ENCODE measurements at regions not wholly inside any gene's neighbourhood (a gene's known extent, or its start where the extent isn't known, plus 50 kb on each side); places are given as distances from the start of the nearest gene placed in this dataset.

GRCh38 chr2:122966461-122966860 is 1058.6 kb upstream of the CNTNAP5 start:
- H3K27ac ChIP-seq (replicated peaks) = no peak overlapping the region
- H3K4me3 ChIP-seq (replicated peaks; ENCODE audit: insufficient read depth, low read length) = no peak overlapping the region
- H3K27me3 ChIP-seq (ENCODE audit: insufficient read depth, poor library complexity, severe bottlenecking) = no peaks in the 10 kb centered on the region
- DNase-seq (ENCODE audit: low read depth in 1 of 2, low spot score in 1 of 2) = no peak
- no peak for TF ChIP-seq GABPA (IDR thresholded peaks at IDR 0.05; ENCODE audit: low read depth)
- TF ChIP-seq POLR2AphosphoS5 (IDR thresholded peaks at IDR 0.05; ENCODE audit: low read depth) = no peak
- TF ChIP-seq SPI1 (IDR thresholded peaks at IDR 0.05; ENCODE audit: borderline replicate concordance, low read depth) = no peak
- no peak for TF ChIP-seq REST (IDR thresholded peaks at IDR 0.05; ENCODE audit: insufficient replicate concordance, low read depth)
- TF ChIP-seq CTCF (IDR thresholded peaks at IDR 0.05; ENCODE audit: insufficient read depth, low read length) = no peak

- no peaks in the 10 kb centered on the region for H3K27me3 ChIP-seq (ENCODE audit: insufficient read depth, poor library complexity, severe bottlenecking)
- DNase-seq (ENCODE audit: low read depth in 1 of 2, low spot score in 1 of 2) = no peak
- H3K4me3 ChIP-seq (replicated peaks; ENCODE audit: insufficient read depth, low read length) = no peak overlapping the region
- TF ChIP-seq POLR2AphosphoS5 (IDR thresholded peaks at IDR 0.05; ENCODE audit: low read depth) = no peak
- no peak for TF ChIP-seq GABPA (IDR thresholded peaks at IDR 0.05; ENCODE audit: low read depth)
- TF ChIP-seq SPI1 (IDR thresholded peaks at IDR 0.05; ENCODE audit: borderline replicate concordance, low read depth) = no peak
- TF ChIP-seq CTCF (IDR thresholded peaks at IDR 0.05; ENCODE audit: insufficient read depth, low read length) = no peak
- no peak for TF ChIP-seq REST (IDR thresholded peaks at IDR 0.05; ENCODE audit: insufficient replicate concordance, low read depth)
- H3K27ac ChIP-seq (replicated peaks) = no peak overlapping the region
Observed at GRCh38 chr2:122977580-122977979, 1047.5 kb upstream of the CNTNAP5 start.

- no peak overlapping the region for H3K27ac ChIP-seq (replicated peaks)
- TF ChIP-seq POLR2AphosphoS5 (IDR thresholded peaks at IDR 0.05; ENCODE audit: low read depth) = peak; percentile 99
- TF ChIP-seq REST (IDR thresholded peaks at IDR 0.05; ENCODE audit: insufficient replicate concordance, low read depth) = no peak
- DNase-seq (ENCODE audit: low read depth in 1 of 2, low spot score in 1 of 2) = peak; percentile 55 to 92
Observed at GRCh38 chr2:122980671-122981070, 1044.4 kb upstream of the CNTNAP5 start.

DNA sequence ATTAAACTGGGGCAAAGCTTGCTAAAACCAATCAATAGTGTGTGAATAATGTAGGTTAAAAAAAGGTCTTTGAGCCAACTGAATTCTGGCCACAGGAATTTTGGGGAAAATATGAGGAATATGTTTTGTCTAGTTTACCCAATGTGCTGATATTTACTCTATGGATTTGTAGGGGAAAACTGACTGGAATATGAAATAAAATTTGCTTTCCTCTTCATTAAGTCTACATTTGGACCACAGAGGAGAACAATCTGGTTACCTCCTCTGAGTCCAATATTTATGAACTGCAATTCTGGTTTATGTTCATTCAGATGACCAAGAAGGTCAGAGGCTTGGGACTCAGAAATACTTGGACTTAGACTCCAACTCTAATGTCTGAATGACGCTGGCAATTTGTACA is 1042.2 kb upstream of the CNTNAP5 start:
- no peak overlapping the region for H3K4me3 ChIP-seq (replicated peaks; ENCODE audit: insufficient read depth, low read length)
- no peak overlapping the region for H3K27ac ChIP-seq (replicated peaks)
- no peak for DNase-seq (ENCODE audit: low read depth in 1 of 2, low spot score in 1 of 2)
- H3K27me3 ChIP-seq (ENCODE audit: insufficient read depth, poor library complexity, severe bottlenecking) = no peaks in the 10 kb centered on the region
- TF ChIP-seq SPI1 (IDR thresholded peaks at IDR 0.05; ENCODE audit: borderline replicate concordance, low read depth) (no peak), REST (IDR thresholded peaks at IDR 0.05; ENCODE audit: insufficient replicate concordance, low read depth) (no peak), POLR2AphosphoS5 (IDR thresholded peaks at IDR 0.05; ENCODE audit: low read depth) (no peak), CTCF (IDR thresholded peaks at IDR 0.05; ENCODE audit: insufficient read depth, low read length) (no peak), GABPA (IDR thresholded peaks at IDR 0.05; ENCODE audit: low read depth) (no peak)

More at GRCh38 chr2:122980671-122981070, 1044.4 kb upstream of the CNTNAP5 start:
- Histone ChIP-seq H3K4me3 (replicated peaks; ENCODE audit: insufficient read depth, low read length) (no peak overlapping the region), H3K27me3 (ENCODE audit: insufficient read depth, poor library complexity, severe bottlenecking) (no peaks in the 10 kb centered on the region)

Data from HL-60 (cell line).